GM23338 (cell line): ENCODE measurements at regions not wholly inside any gene's neighbourhood (a gene's known extent, or its start where the extent isn't known, plus 50 kb on each side); places are given as distances from the start of the nearest gene placed in this dataset.
A peak's percentile ranks its signal among the peaks of the same experiment; 100 is the strongest.

Experiments
- ATAC-seq: fragments of 200-7000 bp; cut with Tn5 transposase; 3 replicates; pipeline ENCODE4 v1.9.1; 2020
- DNase-seq: peaks from one replicate; pipeline ENCODE4 v3.0.0-alpha.2; 2015; ENCODE audit warnings: low spot score
- H2AFZ ChIP-seq: fragments of 200-600 bp; sonication (generic); 2 replicates; pipeline ENCODE4 v1.8.0; 2016; ENCODE audit warnings: antibody characterized with exemption, mild to moderate bottlenecking, moderate library complexity
- H3F3A ChIP-seq: fragments of 200-600 bp; sonication (generic); replicated peaks from 2 replicates; pipeline ENCODE4 v1.8.0; 2017; ENCODE audit warnings: antibody characterized with exemption, mixed run types, low read depth
- H3K27ac ChIP-seq: fragments of 200-600 bp; sonication (generic); 2 replicates; pipeline ENCODE4 v1.6.1; 2016; ENCODE audit warnings: low read depth
- H3K27me3 ChIP-seq: fragments of 200-600 bp; sonication (generic); 2 replicates; pipeline ENCODE4 v1.8.0; 2016; ENCODE audit warnings: mild to moderate bottlenecking, mixed run types, moderate library complexity; ENCODE audit not compliant: insufficient read depth
- H3K36me3 ChIP-seq: fragments of 200-600 bp; sonication (generic); 2 replicates; pipeline ENCODE4 v1.8.0; 2016; ENCODE audit warnings: mild to moderate bottlenecking; ENCODE audit not compliant: insufficient read depth
- H3K4me1 ChIP-seq: fragments of 200-600 bp; sonication (generic); 2 replicates; pipeline ENCODE4 v1.8.0; 2016; ENCODE audit warnings: mild to moderate bottlenecking, moderate library complexity; ENCODE audit not compliant: insufficient read depth
- H3K4me2 ChIP-seq: fragments of 200-600 bp; sonication (generic); 2 replicates; pipeline ENCODE4 v1.7.1; 2017; ENCODE audit warnings: mixed run types
- H3K4me3 ChIP-seq: fragments of 200-600 bp; sonication (generic); 2 replicates; pipeline ENCODE4 v1.6.1; 2016; ENCODE audit warnings: mixed run types
- H3K79me2 ChIP-seq: fragments of 200-600 bp; sonication (generic); replicated peaks from 2 replicates; pipeline ENCODE4 v1.8.0; 2017; ENCODE audit warnings: mild to moderate bottlenecking; ENCODE audit not compliant: insufficient read depth
- H3K9me2 ChIP-seq: fragments of 200-600 bp; sonication (generic); 2 replicates; pipeline ENCODE4 v1.8.0; 2017; ENCODE audit not compliant: insufficient read depth
- H4K20me1 ChIP-seq: fragments of 200-600 bp; sonication (generic); replicated peaks from 2 replicates; pipeline ENCODE4 v1.8.0; 2017; ENCODE audit warnings: mild to moderate bottlenecking; ENCODE audit not compliant: insufficient read depth
- H3K27ac Mint-ChIP-seq: 2 replicates; pipeline ENCODE4 v1.8.0; 2020; ENCODE audit warnings: inconsistent platforms, mild to moderate bottlenecking, moderate library complexity, mixed read lengths
- H3K27me3 Mint-ChIP-seq: 3 replicates; pipeline ENCODE4 v1.8.0; 2022; ENCODE audit warnings: low read depth, mild to moderate bottlenecking, moderate library complexity, mixed read lengths, inconsistent platforms; ENCODE audit not compliant: insufficient read depth, poor library complexity
- H3K36me3 Mint-ChIP-seq: 3 replicates; pipeline ENCODE4 v1.8.0; 2021; ENCODE audit warnings: low read depth, mild to moderate bottlenecking, inconsistent platforms, moderate library complexity, mixed read lengths
- H3K4me1 Mint-ChIP-seq: 3 replicates; pipeline ENCODE4 v1.8.0; 2020; ENCODE audit warnings: mild to moderate bottlenecking, inconsistent platforms, mixed read lengths
- H3K4me3 Mint-ChIP-seq: 3 replicates; pipeline ENCODE4 v1.8.0; 2021; ENCODE audit warnings: moderate library complexity, mild to moderate bottlenecking, inconsistent platforms, mixed read lengths
- H3K9me3 Mint-ChIP-seq: 3 replicates; pipeline ENCODE4 v1.8.0; 2020; ENCODE audit warnings: moderate library complexity, mild to moderate bottlenecking, inconsistent platforms, mixed read lengths
- CTCF ChIP-seq, 2 experiments: fragments of 200-600 bp in 1 of 2; sonication (generic) in 1 of 2; conservative IDR thresholded peaks; 2 replicates each; pipeline versions ENCODE4 v1.5.1 to v1.6.1; 2016 to 2017; ENCODE audit warnings: antibody characterized with exemption in 2 of 2, low read depth in 2 of 2, mild to moderate bottlenecking in 2 of 2, moderate library complexity in 1 of 2
- ETS1 ChIP-seq: IDR thresholded peaks from 2 replicates; pipeline ENCODE4 v1.6.1; 2016; ENCODE audit warnings: antibody characterized with exemption
- EZH2 ChIP-seq: fragments of 200-600 bp; sonication (generic); IDR thresholded peaks from one replicate; pipeline ENCODE4 v1.8.0; 2017; ENCODE audit warnings: antibody characterized with exemption, mild to moderate bottlenecking, low read depth; ENCODE audit not compliant: unreplicated experiment
- EZH2phosphoT487 ChIP-seq: fragments of 200-600 bp; sonication (generic); IDR thresholded peaks from one replicate; pipeline ENCODE4 v1.8.1; 2018; ENCODE audit warnings: antibody characterized with exemption; ENCODE audit not compliant: unreplicated experiment
- NANOG ChIP-seq: IDR thresholded peaks from 2 replicates; pipeline ENCODE4 v1.6.1; 2016; ENCODE audit warnings: antibody characterized with exemption, borderline replicate concordance
- POLR2AphosphoS5 ChIP-seq: IDR thresholded peaks from 2 replicates; pipeline ENCODE4 v1.6.1; 2016; ENCODE audit warnings: antibody characterized with exemption, low read depth
- REST ChIP-seq: IDR thresholded peaks from one replicate; pipeline ENCODE4 v1.6.1; 2018; ENCODE audit warnings: antibody characterized with exemption; ENCODE audit not compliant: unreplicated experiment
- STAT1 ChIP-seq: IDR thresholded peaks from one replicate; pipeline ENCODE4 v1.6.1; 2016; ENCODE audit warnings: antibody characterized with exemption; ENCODE audit not compliant: unreplicated experiment
- ZNF114 ChIP-seq: fragments of 250-450 bp; sonication (Bioruptor Pico); IDR thresholded peaks from 2 replicates; pipeline ENCODE4 v1.5.0; 2020; ENCODE audit warnings: mild to moderate bottlenecking, moderate library complexity

- no peaks in the 10 kb centered on the region for H3K4me1 ChIP-seq
- no peaks in the 10 kb centered on the region for H3K9me2 ChIP-seq
- peaks cover 42% of the 10 kb centered on the region for H3K36me3 Mint-ChIP-seq
- peaks cover 8% of the 10 kb centered on the region for H3K36me3 ChIP-seq
- H3K79me2 ChIP-seq: no peaks in the 10 kb centered on the region
- no peak overlapping the region for H3K27ac Mint-ChIP-seq
- peaks cover 3% of the 10 kb centered on the region for H3K27me3 Mint-ChIP-seq
- no peak overlapping the region for H2AFZ ChIP-seq
- H3K4me2 ChIP-seq: no peak overlapping the region
- DNase-seq (peak; percentile 82), ATAC-seq (peak; percentile 87)
- no peaks in the 10 kb centered on the region for H3K27me3 ChIP-seq
- no peaks in the 10 kb centered on the region for H4K20me1 ChIP-seq
- no peak overlapping the region for H3K27ac ChIP-seq
- peaks cover 53% of the 10 kb centered on the region for H3K9me3 Mint-ChIP-seq
- H3K4me3 Mint-ChIP-seq: no peak overlapping the region
- no peaks in the 10 kb centered on the region for H3F3A ChIP-seq
- no peak overlapping the region for H3K4me3 ChIP-seq
- TF ChIP-seq EZH2phosphoT487 (no peak), STAT1 (no peak), ETS1 (no peak), ZNF114 (CRISPR knock-in tag) (no peak), EZH2 (no peak), CTCF (conservative IDR thresholded peaks at IDR 0.05; ENCODE audit: low read depth in 2 of 2) (peak; percentile 78 to 90), NANOG (no peak)
- no peaks in the 10 kb centered on the region for H3K4me1 Mint-ChIP-seq
Measured at GRCh38 chr5:104178829-104179456, 616.4 kb upstream of the NUDT12 start.

GRCh38 chr5:104178066-104178465 is 615.5 kb upstream of the NUDT12 start:
- no peak overlapping the region for H3K4me3 Mint-ChIP-seq
- H3K27me3 ChIP-seq: no peaks in the 10 kb centered on the region

GRCh38 chr5:104177651-104178050 is 615.1 kb upstream of the NUDT12 start:
- Histone ChIP-seq H2AFZ (no peak overlapping the region), H3K27ac (no peak overlapping the region), H3K4me2 (no peak overlapping the region), H3F3A (no peaks in the 10 kb centered on the region), H4K20me1 (no peaks in the 10 kb centered on the region), H3K79me2 (no peaks in the 10 kb centered on the region), H3K4me3 (no peak overlapping the region), H3K4me1 (no peaks in the 10 kb centered on the region), H3K9me2 (no peaks in the 10 kb centered on the region), H3K36me3 (peaks cover 8% of the 10 kb centered on the region; the same call in 1 of the 2 replicates), H3K27me3 (no peaks in the 10 kb centered on the region)
- no peak overlapping the region for H3K27ac Mint-ChIP-seq
- ATAC-seq (no peak), DNase-seq (no peak)
- H3K27me3 Mint-ChIP-seq: peaks cover 3% of the 10 kb centered on the region
- H3K4me1 Mint-ChIP-seq: no peaks in the 10 kb centered on the region
- H3K9me3 Mint-ChIP-seq: peaks cover 45% of the 10 kb centered on the region
- no peak overlapping the region for H3K4me3 Mint-ChIP-seq
- peaks cover 42% of the 10 kb centered on the region for H3K36me3 Mint-ChIP-seq
- TF ChIP-seq POLR2AphosphoS5 (no peak), ZNF114 (CRISPR knock-in tag) (no peak), EZH2 (no peak), CTCF (conservative IDR thresholded peaks at IDR 0.05; ENCODE audit: low read depth in 2 of 2) (no peak), REST (no peak)

More at GRCh38 chr5:104178066-104178465, 615.5 kb upstream of the NUDT12 start:
- Histone ChIP-seq H3F3A (no peaks in the 10 kb centered on the region), H3K79me2 (no peaks in the 10 kb centered on the region), H3K9me2 (no peaks in the 10 kb centered on the region), H3K4me1 (no peaks in the 10 kb centered on the region), H2AFZ (0 out of 2 replicates have a peak overlapping the region, but pooled peaks have one; percentile 12), H4K20me1 (no peaks in the 10 kb centered on the region), H3K27ac (no peak overlapping the region), H3K4me2 (no peak overlapping the region), H3K4me3 (no peak overlapping the region), H3K36me3 (peaks cover 8% of the 10 kb centered on the region)
- TF ChIP-seq POLR2AphosphoS5: no peak
- Mint-ChIP-seq H3K9me3 (peaks cover 47% of the 10 kb centered on the region), H3K27ac (no peak overlapping the region), H3K36me3 (peaks cover 42% of the 10 kb centered on the region), H3K27me3 (peaks cover 3% of the 10 kb centered on the region), H3K4me1 (no peaks in the 10 kb centered on the region)
- no peak for ATAC-seq
- no peak for DNase-seq
